HCT116 (cell line): ENCODE measurements at regions not wholly inside any gene's neighbourhood (a gene's known extent, or its start where the extent isn't known, plus 50 kb on each side); places are given as distances from the start of the nearest gene placed in this dataset.
"Not testable (repeated sequence)": the region's sequence is repeated elsewhere in the genome, so short reads cannot be mapped to it uniquely, and the experiment has no call there.

Experiments
- ATF3 ChIP-seq: IDR thresholded peaks from 2 replicates; pipeline ENCODE4 v1.6.1; 2012
- CBX3 ChIP-seq: IDR thresholded peaks from 2 replicates; pipeline ENCODE4 v1.6.1; 2012; ENCODE audit warnings: low read depth
- CEBPB ChIP-seq: IDR thresholded peaks from 2 replicates; pipeline ENCODE4 v1.6.1; 2012; ENCODE audit warnings: low read depth
- CTCF ChIP-seq, 3 experiments: fragments of 200-600 bp in 1 of 3; sonication (generic) in 1 of 3; IDR thresholded peaks in 2 of 3; conservative IDR thresholded peaks in 1 of 3; 2 replicates each; pipeline ENCODE4 v1.5.1; 2012 to 2017; ENCODE audit warnings: low read depth in 2 of 3, low read length in 2 of 3, antibody characterized with exemption in 1 of 3, borderline replicate concordance in 1 of 3, control low read depth in 1 of 3, mild to moderate bottlenecking in 1 of 3, mixed read lengths in 1 of 3, mixed run types in 1 of 3, moderate library complexity in 1 of 3; ENCODE audit not compliant: insufficient read depth in 1 of 3
- EGR1 ChIP-seq: IDR thresholded peaks from 2 replicates; pipeline ENCODE4 v1.6.1; 2012; ENCODE audit warnings: low read depth
- EZH2phosphoT487 ChIP-seq: fragments of 200-600 bp; IDR thresholded peaks from 2 replicates; pipeline ENCODE4 v1.6.1; 2018; ENCODE audit warnings: antibody characterized with exemption, borderline replicate concordance
- FOSL1 ChIP-seq: IDR thresholded peaks from 2 replicates; pipeline ENCODE4 v1.6.1; 2012; ENCODE audit warnings: low read depth
- JUND ChIP-seq: IDR thresholded peaks from 2 replicates; pipeline ENCODE4 v1.6.1; 2012
- POLR2A ChIP-seq: IDR thresholded peaks from 2 replicates; pipeline ENCODE4 v1.7.0; 2011; ENCODE audit warnings: borderline replicate concordance; ENCODE audit not compliant: insufficient read depth, insufficient read length; ENCODE audit errors: extremely low read depth
- POLR2AphosphoS5 ChIP-seq: IDR thresholded peaks from 2 replicates; pipeline ENCODE4 v1.6.1; 2011; ENCODE audit warnings: mild to moderate bottlenecking, low read depth, low read length, moderate library complexity
- RAD21 ChIP-seq: IDR thresholded peaks from 2 replicates; pipeline ENCODE4 v1.6.1; 2012; ENCODE audit warnings: low read depth, mild to moderate bottlenecking
- YY1 ChIP-seq: IDR thresholded peaks from 2 replicates; pipeline ENCODE4 v1.6.1; 2011; ENCODE audit warnings: low read length, low read depth, moderate library complexity, mild to moderate bottlenecking; ENCODE audit not compliant: insufficient replicate concordance; ENCODE audit errors: extremely low read depth
- TF ChIP-seq, protein P1 (sequence below): IDR thresholded peaks from 2 replicates; pipeline ENCODE4 v1.6.1; 2012; ENCODE audit warnings: low read depth

DNA sequence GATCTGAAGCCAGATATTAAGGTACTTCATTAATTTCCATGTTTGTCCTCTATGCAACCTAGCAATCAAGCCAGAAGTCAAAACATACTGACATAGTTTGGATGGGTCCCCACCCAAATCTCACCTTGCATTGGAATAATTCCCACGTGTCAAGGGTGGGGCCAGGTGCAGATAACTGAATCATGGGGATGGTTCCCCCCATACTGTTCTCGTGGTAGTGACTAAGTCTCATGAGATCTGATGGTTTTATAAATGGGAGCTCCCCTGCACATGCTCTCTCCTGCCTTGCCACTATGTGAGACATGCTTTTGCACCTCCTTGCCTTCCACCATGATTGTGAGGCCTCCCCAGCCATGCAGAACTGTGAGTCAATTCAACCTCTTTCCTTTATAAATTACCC, 143.9 kb upstream of the C1QTNF3 start:
- not testable (repeated sequence) for TF ChIP-seq YY1; CTCF (IDR thresholded peaks at IDR 0.05 in 2 of 3, conservative IDR thresholded peaks at IDR 0.05 in 1 of 3; ENCODE audit: borderline replicate concordance in 1 of 3, insufficient read depth in 1 of 3, low read depth in 2 of 3, low read length in 2 of 3); ATF3; EGR1; FOSL1; POLR2A; POLR2AphosphoS5; RAD21; JUND; CEBPB; CBX3; EZH2phosphoT487
- TF ChIP-seq, protein P1, sequence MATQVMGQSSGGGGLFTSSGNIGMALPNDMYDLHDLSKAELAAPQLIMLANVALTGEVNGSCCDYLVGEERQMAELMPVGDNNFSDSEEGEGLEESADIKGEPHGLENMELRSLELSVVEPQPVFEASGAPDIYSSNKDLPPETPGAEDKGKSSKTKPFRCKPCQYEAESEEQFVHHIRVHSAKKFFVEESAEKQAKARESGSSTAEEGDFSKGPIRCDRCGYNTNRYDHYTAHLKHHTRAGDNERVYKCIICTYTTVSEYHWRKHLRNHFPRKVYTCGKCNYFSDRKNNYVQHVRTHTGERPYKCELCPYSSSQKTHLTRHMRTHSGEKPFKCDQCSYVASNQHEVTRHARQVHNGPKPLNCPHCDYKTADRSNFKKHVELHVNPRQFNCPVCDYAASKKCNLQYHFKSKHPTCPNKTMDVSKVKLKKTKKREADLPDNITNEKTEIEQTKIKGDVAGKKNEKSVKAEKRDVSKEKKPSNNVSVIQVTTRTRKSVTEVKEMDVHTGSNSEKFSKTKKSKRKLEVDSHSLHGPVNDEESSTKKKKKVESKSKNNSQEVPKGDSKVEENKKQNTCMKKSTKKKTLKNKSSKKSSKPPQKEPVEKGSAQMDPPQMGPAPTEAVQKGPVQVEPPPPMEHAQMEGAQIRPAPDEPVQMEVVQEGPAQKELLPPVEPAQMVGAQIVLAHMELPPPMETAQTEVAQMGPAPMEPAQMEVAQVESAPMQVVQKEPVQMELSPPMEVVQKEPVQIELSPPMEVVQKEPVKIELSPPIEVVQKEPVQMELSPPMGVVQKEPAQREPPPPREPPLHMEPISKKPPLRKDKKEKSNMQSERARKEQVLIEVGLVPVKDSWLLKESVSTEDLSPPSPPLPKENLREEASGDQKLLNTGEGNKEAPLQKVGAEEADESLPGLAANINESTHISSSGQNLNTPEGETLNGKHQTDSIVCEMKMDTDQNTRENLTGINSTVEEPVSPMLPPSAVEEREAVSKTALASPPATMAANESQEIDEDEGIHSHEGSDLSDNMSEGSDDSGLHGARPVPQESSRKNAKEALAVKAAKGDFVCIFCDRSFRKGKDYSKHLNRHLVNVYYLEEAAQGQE: not testable (repeated sequence)
